Stimulated activated CD4-positive, alpha-beta T cell treated with anti-CD3 and anti-CD28 coated beads, Interleukin-1b, Interleukin-23, amount 100 ng/mL, for 48 hours (primary cell): ENCODE measurements at regions not wholly inside any gene's neighbourhood (a gene's known extent, or its start where the extent isn't known, plus 50 kb on each side); places are given as distances from the start of the nearest gene placed in this dataset.
"Not testable (repeated sequence)": the region's sequence is repeated elsewhere in the genome, so short reads cannot be mapped to it uniquely, and the experiment has no call there.

Source experiments
- DNase-seq: peaks from one replicate; pipeline ENCODE4 v3.0.0-alpha.2; 2020

DNA sequence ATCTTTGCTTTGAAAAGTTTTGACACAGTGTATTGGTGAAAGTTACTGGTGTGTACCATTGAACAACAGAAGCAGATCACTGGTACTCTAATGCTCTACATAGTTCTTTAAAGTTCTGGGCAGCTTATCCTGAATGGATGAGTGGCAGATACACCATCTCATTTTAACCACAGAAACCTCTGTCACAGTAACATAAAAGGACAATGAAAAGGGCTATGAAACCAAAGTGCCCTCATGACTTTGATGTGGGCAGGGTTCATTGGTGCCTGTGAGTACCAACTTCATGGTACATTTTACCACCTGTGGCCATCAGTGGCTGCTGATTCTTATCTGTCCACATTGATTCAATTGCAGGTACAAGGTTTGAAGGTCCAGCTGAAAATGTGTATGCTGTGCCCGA is 285.7 kb upstream of the PREP start:
- no peak for DNase-seq

DNA sequence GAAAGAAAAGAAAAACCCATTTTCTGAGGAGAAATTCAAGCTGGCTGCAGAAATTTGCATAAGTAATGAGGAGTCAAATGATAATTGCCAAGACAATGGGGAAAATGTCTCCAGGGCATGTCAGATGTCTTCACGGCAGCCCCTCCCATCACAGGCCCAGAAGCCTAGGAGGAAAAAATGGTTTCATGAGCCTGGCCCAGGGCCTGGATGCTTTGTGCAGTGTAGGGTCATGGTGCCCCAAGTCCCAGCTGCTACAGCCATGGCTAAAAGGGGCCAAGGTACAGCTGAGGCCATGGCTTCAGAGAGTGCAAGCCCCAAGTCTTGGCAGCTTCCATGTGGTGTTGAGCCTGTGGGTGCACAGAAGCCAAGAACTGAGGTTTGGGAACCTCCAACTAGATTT is 283.9 kb upstream of the PREP start:
- DNase-seq: not testable (repeated sequence)

DNA sequence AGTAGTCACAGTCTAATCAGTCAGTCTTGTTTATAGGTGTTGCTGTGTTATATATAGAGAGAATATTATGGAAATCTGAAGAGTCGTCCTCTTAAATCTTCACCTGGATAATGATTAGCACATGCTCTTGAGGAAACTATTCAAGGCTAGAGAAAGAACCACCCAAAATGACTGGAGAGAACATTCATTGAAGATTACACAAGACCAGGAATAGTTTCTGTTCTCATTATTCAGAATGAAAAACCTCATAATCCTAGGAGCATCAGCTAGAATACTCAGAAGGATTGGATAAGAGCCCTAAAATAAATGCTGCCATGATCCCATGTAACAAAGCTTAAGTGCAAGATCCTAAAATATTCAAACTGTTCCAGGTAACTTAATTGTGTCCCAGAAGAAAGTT is 278.2 kb upstream of the PREP start:
- no peak for DNase-seq

DNA sequence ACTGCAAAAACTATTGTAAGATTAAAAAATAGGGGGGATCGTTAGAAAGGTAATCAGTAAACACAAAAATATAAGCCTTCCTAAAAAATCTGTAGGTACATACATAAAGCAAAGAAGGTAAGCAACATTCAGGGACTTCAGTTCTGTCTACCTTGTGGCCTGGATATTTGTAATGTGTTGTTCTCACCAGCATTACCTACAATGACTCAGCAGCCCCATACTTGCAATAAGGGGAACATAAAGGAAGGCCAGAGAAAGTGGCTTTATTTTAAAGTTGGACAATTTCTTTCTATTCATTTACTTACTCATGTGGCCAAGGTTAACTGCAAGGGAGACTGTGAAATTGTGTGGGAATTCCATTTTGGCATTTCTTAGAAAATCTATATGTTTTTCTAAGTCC is 277.2 kb upstream of the PREP start:
- no peak for DNase-seq

DNA sequence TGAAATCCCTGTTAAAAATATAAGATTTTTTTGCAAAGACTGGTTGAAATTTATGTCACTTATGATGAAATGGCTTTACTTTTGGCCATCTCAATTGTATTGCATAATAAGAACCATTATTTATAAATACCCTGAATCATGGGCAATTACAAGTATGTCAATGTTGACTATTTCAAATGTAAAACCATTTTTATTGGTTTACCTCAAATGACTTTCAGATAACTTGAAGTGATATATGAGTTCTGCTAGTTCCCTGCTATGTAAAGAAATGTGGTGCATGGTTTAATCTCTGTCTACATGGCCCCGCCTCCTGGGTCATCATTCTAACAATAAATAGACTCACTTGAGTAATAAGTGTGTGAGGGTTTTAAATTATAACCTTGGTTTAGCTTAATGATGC is 275.6 kb upstream of the PREP start:
- DNase-seq: no peak

DNA sequence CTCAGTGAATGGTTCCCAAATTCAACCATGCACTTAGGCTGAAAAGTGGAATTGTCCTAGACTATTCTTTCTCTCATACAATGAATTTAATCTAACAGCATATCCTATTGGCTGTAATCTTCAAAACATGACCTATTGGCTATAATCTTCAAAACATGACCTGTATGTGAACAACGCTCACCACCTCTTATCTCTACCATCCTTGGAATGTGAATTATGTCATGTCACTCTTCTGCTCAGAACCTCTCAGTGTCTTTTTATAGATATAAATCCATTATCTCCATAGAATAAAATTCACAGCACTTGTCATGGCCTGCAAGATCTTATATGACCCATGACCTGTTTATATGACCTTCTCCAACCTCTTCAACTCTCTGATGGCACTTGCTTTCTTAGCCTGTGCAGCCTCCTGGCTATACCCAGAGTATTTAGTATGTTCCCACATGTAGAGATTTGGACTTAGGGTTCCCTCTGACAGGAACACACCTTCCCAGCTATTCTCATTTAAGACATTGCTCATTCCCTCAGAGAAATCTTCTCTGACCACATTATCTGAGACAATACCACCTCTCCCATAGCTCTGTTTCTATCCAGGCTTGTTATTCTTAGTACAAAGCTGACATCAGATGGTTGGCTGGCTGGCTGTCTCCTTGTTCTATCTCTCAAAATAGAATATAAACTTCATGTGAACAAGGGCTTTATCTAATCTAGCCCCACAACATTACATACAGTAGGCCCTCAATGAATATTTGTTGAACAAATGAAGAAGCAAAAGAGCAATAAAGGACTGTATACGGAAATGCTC is 275.0 kb upstream of the PREP start:
- DNase-seq: no peak

DNA sequence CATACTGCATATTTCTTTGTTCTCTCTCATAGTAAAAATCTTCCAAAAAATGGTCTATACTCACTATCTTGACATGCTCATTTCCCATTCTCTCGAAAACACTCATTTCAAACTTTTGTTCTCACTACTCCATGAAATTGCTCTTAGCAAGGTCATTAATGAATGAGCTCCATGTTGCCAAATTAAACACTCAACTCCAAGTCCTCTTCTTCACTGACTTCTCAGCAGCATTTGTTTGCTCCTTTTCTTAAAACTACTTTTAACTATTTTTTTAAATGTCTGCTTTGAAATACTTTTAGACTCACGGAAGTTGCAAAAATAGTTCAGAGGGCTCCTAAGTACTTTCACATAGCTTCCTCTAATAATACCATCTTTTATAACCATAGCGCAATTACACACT is 274.0 kb upstream of the PREP start:
- DNase-seq: no peak

DNA sequence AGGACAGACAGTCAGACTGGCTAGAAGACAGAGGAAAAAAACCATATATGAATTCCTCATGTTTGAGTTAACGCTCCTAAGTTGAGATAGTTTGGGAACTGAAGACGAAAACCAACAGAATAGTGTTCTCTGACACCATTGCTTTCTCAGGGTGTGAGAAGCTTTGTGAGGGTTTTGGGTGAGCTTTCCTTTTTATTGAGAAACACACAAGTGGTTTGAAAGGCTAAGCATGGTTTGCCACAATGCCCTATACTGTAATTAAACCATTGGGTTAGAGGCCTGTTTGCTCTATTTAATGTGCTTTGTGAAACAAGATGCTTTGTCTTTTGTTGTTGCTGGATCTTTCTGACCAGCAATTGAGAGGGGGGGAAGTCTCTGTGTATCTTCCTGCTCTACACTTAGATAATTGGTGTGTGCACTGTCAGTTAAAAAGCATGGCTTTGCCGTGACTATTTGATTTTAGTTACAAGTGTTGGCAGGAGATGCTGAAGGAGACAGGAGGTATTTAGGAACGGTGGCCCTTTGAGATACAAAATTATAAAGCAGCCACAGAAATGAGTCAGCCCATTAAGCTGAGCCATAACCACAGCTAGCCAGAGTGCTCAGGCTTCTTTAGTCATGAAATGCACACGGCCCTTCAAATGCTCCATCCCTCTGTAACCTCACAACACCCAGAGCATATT is 273.0 kb upstream of the PREP start:
- DNase-seq: no peak

DNA sequence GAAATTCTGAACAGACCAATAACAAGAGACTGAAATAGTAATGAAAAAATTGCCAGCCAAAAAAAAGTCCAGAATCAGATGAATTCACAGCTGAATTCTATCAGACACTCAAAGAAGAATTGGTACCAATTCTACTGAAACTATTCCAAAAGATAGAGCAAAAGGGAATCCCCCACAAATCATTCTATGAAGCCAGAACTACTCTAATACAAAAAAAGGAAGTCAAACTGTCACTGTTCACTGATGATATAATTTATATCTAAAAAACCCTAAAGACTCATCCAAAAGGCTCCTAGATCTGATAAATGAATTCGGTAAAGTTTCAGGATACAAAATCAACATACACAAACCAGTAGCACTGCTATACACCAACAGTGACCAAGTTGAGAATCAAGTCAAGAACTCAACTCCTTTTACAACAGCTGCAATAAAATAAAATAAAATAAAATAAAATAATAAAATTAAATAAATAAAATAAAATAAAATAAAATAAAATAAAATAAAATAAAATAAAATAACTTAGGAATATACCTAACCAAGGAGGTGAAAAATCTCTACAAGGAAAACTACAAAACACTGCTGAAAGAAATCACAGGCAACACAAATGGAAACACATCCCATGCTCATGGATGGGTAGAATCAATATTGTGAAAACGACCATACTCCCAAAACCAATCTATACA is 270.1 kb upstream of the PREP start:
- not testable (repeated sequence) for DNase-seq

DNA sequence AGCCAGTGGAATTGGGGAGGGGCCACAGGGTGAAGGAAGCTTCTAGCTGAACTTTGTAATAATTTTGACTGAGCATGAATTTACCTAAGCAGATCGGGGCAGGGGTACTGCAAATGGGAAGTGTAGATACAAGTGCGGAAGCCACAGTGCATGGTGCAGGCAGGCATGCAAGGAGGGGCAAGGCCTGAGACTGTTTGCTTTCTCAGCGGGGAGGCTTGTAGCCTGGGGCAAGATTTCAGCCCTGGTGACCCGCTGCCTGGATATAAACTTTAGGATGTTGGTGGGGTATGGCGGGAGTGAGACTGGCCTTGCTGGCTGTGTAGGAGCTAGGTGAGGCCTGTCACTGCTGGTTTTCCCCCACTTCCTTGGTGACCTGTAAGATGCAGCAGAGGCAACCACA is 266.4 kb upstream of the PREP start:
- DNase-seq: no peak

DNA sequence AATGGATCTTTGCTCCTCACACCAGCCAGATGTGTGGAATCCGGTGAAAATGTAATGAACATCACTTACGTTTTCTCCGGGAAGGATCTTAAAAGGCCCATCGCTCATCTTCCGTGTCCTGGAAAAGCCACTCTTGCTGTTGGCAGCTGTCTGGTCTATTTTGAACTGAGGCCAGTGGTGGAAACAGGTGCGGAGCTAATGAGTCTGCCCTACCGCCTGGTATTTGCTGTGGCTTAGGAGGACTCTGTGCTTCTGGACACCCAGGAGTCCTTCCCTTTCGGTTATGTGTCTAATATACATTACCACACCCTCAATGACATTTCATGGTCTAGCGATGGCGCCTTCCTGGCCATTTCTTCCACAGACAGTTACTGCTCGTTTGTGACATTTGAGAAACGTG is 264.2 kb upstream of the PREP start:
- DNase-seq: no peak

DNA sequence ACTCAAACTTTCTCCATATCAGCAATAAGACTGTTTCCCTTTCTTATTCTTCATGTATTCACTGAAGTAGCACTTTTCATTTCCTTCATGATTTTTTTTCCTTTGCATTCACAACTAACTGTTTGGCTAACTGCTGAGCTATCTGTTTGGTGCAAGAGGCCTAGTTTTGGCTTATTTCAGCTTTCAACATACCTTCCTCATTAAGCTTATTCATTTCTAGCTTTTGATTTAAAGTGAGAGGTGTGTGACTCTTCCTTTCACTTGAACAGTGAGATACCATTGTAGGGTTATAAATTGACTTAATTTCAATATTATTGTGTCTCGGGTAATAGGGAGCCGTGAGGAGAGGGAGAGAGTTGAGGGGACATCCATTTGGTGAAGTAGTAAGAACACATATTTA is 262.0 kb upstream of the PREP start:
- no peak for DNase-seq

DNA sequence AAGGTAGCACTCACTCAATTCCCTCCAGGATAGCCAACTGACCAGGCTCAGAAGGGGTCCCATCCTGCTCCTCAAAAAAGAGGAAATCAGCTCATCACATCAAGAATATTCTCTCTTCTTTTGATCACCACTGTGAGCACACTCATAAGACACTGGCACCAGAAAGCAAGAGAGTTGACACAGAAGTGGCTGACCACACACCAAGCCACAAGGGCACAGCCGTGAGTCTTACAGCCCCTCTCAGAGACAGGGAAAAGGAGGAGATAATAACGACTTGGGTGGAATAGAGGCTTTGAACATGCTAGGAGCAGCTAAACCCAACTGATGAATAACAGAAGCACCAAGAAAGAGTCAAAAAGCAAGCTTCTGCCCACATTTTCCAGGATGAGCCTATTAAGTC is 249.1 kb upstream of the PREP start:
- peak; percentile 25 for DNase-seq

DNA sequence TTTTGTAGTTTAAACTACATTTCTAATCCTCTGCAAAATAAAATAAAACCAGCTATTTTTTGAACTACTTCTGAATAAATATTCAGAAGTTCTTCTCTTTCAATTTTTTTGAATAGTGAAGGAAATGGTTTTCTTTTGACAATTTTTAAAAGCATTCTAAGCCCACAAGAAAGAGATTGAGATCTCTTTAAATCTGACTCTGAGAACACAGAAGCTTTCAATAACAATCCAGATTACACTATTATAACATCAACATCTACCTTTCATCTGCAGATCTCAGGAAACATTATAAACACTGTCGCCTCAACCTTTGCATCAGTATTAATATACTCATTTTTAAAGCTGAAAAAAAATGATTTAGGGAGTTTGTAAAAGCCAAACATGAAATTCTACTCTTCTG is 247.5 kb upstream of the PREP start:
- DNase-seq: no peak

DNA sequence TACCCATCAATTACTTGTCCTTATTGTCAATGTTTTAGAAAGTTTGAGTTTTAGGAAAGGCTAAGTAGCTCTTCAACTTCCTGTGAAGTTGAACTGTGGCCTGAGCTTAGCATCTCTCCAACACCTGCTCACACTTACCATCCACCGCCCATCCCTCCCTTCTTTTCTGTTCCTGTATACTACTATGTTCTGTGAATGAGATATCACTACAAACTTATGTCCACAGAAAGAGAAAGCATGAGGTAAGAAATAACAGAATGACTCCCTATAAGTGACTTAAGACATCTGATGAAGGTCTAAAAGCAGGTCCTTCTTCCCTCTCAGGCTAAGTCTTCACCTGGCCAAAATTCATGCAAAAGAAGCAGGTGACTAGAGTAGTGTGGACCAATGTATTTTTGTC is 246.3 kb upstream of the PREP start:
- DNase-seq: no peak

DNA sequence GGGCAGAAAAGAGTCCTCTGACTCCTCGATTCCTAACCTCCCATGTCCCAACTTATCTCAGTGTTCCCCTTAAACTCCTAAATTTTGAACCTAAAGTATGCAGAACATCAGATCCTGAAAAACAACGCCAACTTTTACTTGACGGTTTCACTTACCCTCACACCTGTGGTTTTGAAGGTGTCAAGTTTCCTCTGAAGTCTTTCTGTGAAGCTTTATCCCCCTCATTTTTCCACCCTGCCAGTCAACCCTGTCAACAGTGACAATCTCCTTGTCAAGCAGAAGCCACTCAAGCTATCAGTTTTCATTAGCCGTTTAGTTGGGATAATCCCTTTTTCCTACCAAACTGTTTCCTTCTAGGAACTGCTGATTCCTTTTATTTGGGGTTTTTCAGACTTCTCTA is 245.4 kb upstream of the PREP start:
- peak; percentile 2 for DNase-seq

DNA sequence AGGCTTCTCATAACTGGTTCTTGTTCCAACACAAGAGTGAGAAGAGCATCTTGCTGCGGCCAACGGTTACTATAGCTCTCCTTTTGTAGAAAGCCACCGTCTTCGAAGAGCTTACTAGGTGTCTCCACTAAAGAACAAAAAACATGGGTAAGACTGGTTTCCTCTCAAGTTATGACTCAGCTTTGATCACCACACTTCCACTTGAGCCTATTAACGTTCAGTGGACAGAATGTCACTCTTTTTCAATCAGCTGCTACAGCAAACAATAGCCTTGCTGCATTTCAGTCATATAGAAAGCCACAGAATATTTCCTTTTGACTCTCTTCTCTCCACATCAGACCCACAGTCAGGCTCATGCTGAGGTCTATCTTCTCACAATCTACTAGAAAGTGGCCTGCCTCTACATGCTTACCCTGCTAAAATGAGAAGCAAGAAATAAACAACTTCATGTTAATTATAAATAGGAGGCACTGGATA is 243.5 kb upstream of the PREP start:
- peak; percentile 36 for DNase-seq

DNA sequence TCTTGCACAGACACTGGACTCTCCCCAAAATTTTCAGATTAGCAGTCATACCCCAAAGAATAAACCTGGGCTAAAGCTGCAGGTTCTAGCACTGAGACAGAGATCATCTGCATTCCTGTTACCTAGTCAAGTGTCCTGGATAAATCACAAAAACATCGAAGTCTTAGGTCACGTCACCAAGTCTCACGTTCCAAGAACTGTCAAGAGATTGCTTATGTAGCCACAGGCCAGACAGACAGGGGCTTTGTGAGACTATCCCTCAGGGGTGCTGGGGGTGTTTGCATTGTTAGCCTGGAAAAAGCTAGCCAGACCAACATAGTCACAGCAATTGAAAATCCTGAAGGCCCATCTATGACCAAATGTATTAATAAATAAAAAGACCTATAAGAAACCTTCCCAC is 243.1 kb upstream of the PREP start:
- DNase-seq: no peak

DNA sequence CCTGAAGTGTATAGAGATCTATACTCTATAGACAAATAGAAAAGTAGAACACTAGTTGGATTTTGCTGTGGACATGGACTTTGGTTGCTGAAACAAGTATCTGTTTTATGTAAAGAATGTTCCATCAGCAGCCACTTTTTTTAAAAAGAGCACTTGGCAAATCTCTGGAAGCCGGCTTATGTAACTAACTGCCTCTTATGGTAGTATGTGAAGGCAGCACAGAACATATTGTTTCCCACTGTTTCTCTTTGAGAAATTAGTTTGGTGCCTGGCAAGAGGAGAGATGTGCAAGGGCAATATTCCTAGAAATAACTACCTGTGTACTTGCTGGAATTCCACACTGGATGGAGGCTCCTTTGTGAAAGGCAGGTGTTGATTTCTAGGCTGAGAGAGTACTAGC is 242.3 kb upstream of the PREP start:
- no peak for DNase-seq

DNA sequence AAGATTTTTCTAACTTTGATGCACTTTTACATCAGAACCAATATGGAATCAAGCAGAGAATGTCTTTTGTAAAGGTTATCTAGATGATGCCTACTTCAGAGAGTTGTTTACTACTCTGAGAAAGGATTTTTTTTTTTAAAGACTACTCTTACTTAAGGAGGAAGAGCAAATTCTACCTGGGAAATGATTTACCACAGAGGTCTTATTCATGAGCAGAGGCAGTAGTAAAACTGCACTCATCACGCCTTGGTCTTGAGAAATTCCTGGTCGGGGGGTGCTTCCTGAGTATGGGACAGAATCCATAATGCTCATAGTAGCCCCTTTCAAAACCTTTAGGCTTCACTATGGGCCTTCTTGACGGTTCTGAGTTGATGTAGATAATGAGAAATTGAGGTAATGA is 241.8 kb upstream of the PREP start:
- DNase-seq: no peak

DNA sequence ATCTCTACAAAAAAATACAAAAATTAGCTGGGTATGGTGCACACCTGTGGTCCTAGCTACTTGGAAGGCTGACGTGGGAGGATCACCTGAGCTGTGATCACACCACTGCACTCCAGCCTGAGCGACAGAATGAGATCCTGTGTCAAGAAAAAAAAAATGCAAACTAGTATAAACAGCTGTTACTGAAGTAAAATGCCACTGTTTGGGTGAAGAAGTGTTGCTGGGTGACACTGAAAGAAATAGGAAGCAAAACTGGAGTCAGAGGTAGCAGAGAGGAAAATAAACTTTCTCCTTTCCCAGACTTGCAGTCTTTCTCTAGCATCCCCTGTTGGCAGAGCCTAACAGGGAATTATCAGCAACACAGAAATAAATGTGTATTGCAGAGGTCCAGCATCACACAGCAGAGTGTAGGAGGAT is 241.2 kb upstream of the PREP start:
- no peak for DNase-seq

DNA sequence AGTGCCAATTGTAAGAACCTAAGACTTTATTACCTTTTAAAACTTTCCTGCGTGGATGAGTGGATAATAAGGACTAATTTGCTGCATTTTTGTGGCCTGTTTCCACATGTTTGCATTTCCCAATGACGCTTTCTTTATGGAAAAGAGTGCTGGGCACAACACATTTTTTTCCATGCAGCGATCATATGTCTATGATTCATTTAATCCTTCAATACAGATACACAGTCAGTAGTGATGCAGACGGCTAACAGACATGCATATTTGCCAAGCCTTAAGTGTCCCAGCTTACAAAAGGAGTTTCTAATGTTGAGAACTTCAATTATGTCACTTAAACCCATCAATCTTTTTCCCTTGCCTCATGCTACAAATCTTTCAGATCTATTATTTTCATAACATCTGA is 239.8 kb upstream of the PREP start:
- no peak for DNase-seq

DNA sequence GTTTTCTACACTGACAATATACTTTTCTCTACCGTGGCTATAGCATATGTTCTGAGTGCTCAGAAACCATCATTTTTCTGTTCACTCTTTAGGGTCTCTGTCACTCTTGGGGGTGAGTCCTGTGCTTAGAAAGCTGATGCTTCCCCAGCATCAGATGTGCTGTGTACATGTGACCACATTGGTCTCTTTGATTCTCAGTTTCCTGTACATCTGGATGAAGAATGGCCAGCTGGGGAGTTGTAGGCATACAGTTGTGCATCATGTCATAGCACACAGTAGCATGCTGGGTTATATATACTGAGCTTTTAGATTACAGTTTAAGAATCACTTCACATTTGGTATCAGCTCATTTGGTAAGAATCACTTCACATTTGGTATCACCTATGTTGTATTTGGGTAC is 238.6 kb upstream of the PREP start:
- DNase-seq: no peak

DNA sequence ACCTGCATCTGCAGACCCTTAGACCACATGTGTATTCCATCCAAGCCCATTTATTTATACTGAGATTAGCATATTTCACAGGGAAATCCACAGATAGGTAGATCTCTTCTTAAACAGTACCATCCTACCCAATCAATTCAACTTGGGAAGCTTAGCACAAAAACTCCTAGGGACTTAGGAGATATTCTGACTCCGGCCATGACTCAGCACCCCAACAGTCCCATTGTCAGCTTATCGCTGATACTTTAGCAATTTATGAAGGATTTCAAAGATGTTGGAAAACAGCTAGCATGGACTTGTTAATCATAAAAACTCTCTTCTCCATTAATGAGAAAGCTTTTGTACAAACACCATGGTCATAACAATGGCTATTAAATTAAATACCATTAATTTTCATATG is 236.2 kb upstream of the PREP start:
- no peak for DNase-seq
